GM12878 (cell line): ENCODE measurements at regions not wholly inside any gene's neighbourhood (a gene's known extent, or its start where the extent isn't known, plus 50 kb on each side); places are given as distances from the start of the nearest gene placed in this dataset.

Source experiments
- ATAC-seq: fragments of 200-7000 bp; cut with Tn5 transposase; 3 replicates; pipeline ENCODE4 v1.9.1; 2020; ENCODE audit warnings: mild to moderate bottlenecking, moderate library complexity
- BruUV-seq: library from RNA; stranded (reverse); fragments of 400-500 nt; replicated peaks from 2 replicates; lab custom pipeline; 2021; lab: Mats Ljungman, UMichigan
- CTCF ChIA-PET: fragments of 300-600 bp; sonication (Branson Sonifier 250); formaldehyde crosslinking; extraction: SDS; loops from one replicate; lab custom pipeline; 2021; ENCODE audit warnings: inconsistent platforms; lab: Yijun Ruan, JAX
- POLR2A ChIA-PET: fragments of 350-600 bp; formaldehyde crosslinking; extraction: SDS; loops from one replicate; lab custom pipeline; 2021; ENCODE audit warnings: inconsistent platforms; lab: Charles Lee
- RAD21 ChIA-PET: fragments of 300-600 bp; sonication (Branson Sonifier 250); formaldehyde crosslinking; loops from one replicate; lab custom pipeline; 2023; ENCODE audit warnings: antibody characterized with exemption; ENCODE audit not compliant: unreplicated experiment; lab: Charles Lee
- SMC1A ChIA-PET: fragments of 300-600 bp; sonication (Branson Sonifier 250); formaldehyde crosslinking; loops from one replicate; lab custom pipeline; 2023; ENCODE audit not compliant: unreplicated experiment, uncharacterized antibody; lab: Charles Lee
- DNase-seq: peaks from one replicate; pipeline ENCODE4 v3.0.0-alpha.2; 2011; ENCODE audit warnings: low read depth, low spot score
- FAIRE-seq: peaks from 3 replicates; lab custom pipeline; 2011; peaks lifted over from hg19 to GRCh38; lab: Jason Lieb, UNC
- H2AFZ ChIP-seq: 2 replicates; pipeline ENCODE4 v1.6.0; 2011; ENCODE audit warnings: low read depth, low read length, control low read depth; ENCODE audit not compliant: control insufficient read depth
- H3K27ac ChIP-seq: 2 replicates; pipeline ENCODE4 v1.5.1; 2011; ENCODE audit warnings: control low read depth; ENCODE audit not compliant: control insufficient read depth, insufficient read depth
- H3K27me3 ChIP-seq, 2 experiments: replicated peaks in 1 of 2; 2 replicates each; pipeline versions ENCODE4 v1.6.0 to v1.6.1; 2011; ENCODE audit warnings: low read length in 1 of 2; ENCODE audit not compliant: control insufficient read depth in 2 of 2, insufficient read depth in 2 of 2
- H3K36me3 ChIP-seq, 2 experiments: 2 replicates each; pipeline ENCODE4 v1.5.1; 2011; ENCODE audit warnings: low read length in 1 of 2; ENCODE audit not compliant: control insufficient read depth in 2 of 2, insufficient read depth in 2 of 2
- H3K4me1 ChIP-seq: 2 replicates; pipeline ENCODE4 v1.6.1; 2011; ENCODE audit warnings: mild to moderate bottlenecking, low read length, moderate library complexity, mixed read lengths; ENCODE audit not compliant: control insufficient read depth, insufficient read depth
- H3K4me2 ChIP-seq: 2 replicates; pipeline ENCODE4 v1.6.0; 2011; ENCODE audit warnings: control low read depth; ENCODE audit not compliant: control insufficient read depth, insufficient read depth
- H3K4me3 ChIP-seq: fragments of 200-600 bp; sonication (generic); 2 replicates; pipeline ENCODE4 v1.5.1; 2016
- H3K79me2 ChIP-seq: 2 replicates; pipeline ENCODE4 v1.6.0; 2011; ENCODE audit warnings: low read length; ENCODE audit not compliant: control insufficient read depth, insufficient read depth
- H3K9ac ChIP-seq: 2 replicates; pipeline ENCODE4 v1.8.0; 2011; ENCODE audit warnings: low read length, control low read depth, mixed read lengths; ENCODE audit not compliant: control insufficient read depth, insufficient read depth
- H3K9me3 ChIP-seq: replicated peaks from 3 replicates; pipeline ENCODE4 v1.5.1; 2011; ENCODE audit warnings: mild to moderate bottlenecking, low read length; ENCODE audit not compliant: control insufficient read depth, insufficient read depth
- H4K20me1 ChIP-seq: 2 replicates; pipeline ENCODE4 v1.6.0; 2011; ENCODE audit not compliant: control insufficient read depth, insufficient read depth
- CBX3 ChIP-seq: fragments of 200-600 bp; sonication (generic); IDR thresholded peaks from 2 replicates; pipeline ENCODE4 v1.6.1; 2016; ENCODE audit warnings: low read depth, borderline replicate concordance
- NFIC ChIP-seq: IDR thresholded peaks from 2 replicates; pipeline ENCODE4 v1.6.1; 2012; ENCODE audit warnings: low read depth, mild to moderate bottlenecking, inconsistent platforms, low read length, moderate library complexity
- NFYB ChIP-seq: IDR thresholded peaks from 2 replicates; pipeline ENCODE4 v1.6.1; 2011; ENCODE audit warnings: low read depth, mild to moderate bottlenecking, low read length, improper control_type of control experiment, moderate library complexity; ENCODE audit not compliant: insufficient read depth
- PBX3 ChIP-seq: IDR thresholded peaks from 2 replicates; pipeline ENCODE4 v1.6.1; 2011; ENCODE audit warnings: mild to moderate bottlenecking, low read depth, low read length, moderate library complexity; ENCODE audit not compliant: insufficient replicate concordance
- RELA ChIP-seq: fragments of 450-650 bp; IDR thresholded peaks from 2 replicates; pipeline ENCODE4 v1.8.0; 2014; ENCODE audit warnings: borderline replicate concordance; ENCODE audit not compliant: partially characterized antibody
- SMAD5 ChIP-seq: IDR thresholded peaks from 2 replicates; pipeline ENCODE4 v1.6.1; 2016; ENCODE audit warnings: antibody characterized with exemption, low read depth
- SREBF1 ChIP-seq: IDR thresholded peaks from 2 replicates; pipeline ENCODE4 v1.6.1; 2012; ENCODE audit warnings: mild to moderate bottlenecking, low read length
- SRF ChIP-seq, 2 experiments: IDR thresholded peaks; 2 replicates each; pipeline ENCODE4 v1.6.1; 2011; ENCODE audit warnings: low read depth in 2 of 2, low read length in 2 of 2, mild to moderate bottlenecking in 1 of 2, moderate library complexity in 1 of 2
- TCF12 ChIP-seq: IDR thresholded peaks from 2 replicates; pipeline ENCODE4 v1.6.1; 2011; ENCODE audit warnings: low read depth, mild to moderate bottlenecking, low read length
- ZNF687 ChIP-seq: fragments of 450-650 bp; IDR thresholded peaks from 2 replicates; pipeline ENCODE4 v1.6.1; 2017; ENCODE audit warnings: mild to moderate bottlenecking, moderate library complexity
- WGBS: methylation state at CpG from one replicate; pipeline ENCODE4 v1.1.6; 2016; ENCODE audit warnings: low lambda C conversion rate; ENCODE audit not compliant: insufficient replicate concordance, insufficient coverage; ENCODE audit errors: missing lambda C conversion rate; 5-methylcytosine and 5-hydroxymethylcytosine counted together
- in situ Hi-C: fragments of 300-500 bp; cut with MboI; formaldehyde crosslinking; loops from 9 replicates; pipeline ENCODE4 v1.14.3; 2018; ENCODE audit warnings: mixed read lengths
- intact Hi-C: fragments of 100-400 bp; cut with micrococcal nuclease; formaldehyde crosslinking; loops from one replicate; pipeline ENCODE4 v1.14.2; 2022; ENCODE audit not compliant: unreplicated experiment

- TF ChIP-seq NFIC (no peak), CBX3 (no peak), ZNF687 (no peak), SREBF1 (no peak), TCF12 (no peak), RELA (no peak), PBX3 (no peak), SRF (IDR thresholded peaks at IDR 0.05; ENCODE audit: low read depth in 2 of 2, low read length in 2 of 2) (no peak), SMAD5 (no peak), NFYB (no peak)
- TF ChIP-seq, all 136 proteins: peak for 0
- no peaks in the 10 kb centered on the region; the same call in 1 of the 2 replicates for H3K4me1 ChIP-seq
- CTCF ChIA-PET: no interaction called here
- no peak overlapping the region for H3K27ac ChIP-seq
- RAD21 ChIA-PET: no interaction called here
- 27% methylated on average over 5 of the region's 5 CpGs for WGBS
- no peak overlapping the region for H3K4me2 ChIP-seq
- intact Hi-C loops: no loop called here
- no peaks in the 10 kb centered on the region for H3K79me2 ChIP-seq
- SMC1A ChIA-PET: no interaction called here
- ATAC-seq (no peak), DNase-seq (no peak), FAIRE-seq (no peak)
- BruUV-seq: no TSS peak
- H3K27me3 ChIP-seq: no peaks in the 10 kb centered on the region
- H3K9me3 ChIP-seq: no peaks in the 10 kb centered on the region; the same call in 1 of the 3 replicates
- H2AFZ ChIP-seq: no peak overlapping the region
- no peaks in the 10 kb centered on the region for H4K20me1 ChIP-seq
- H3K4me3 ChIP-seq: no peak overlapping the region
- H3K36me3 ChIP-seq: no peaks in the 10 kb centered on the region
- in situ Hi-C loops: no loop called here
- H3K9ac ChIP-seq: no peak overlapping the region
- POLR2A ChIA-PET: no interaction called here
These were observed 93.0 kb upstream of the WNT7A start for GRCh38 chr3:13972679-13973379.
